HG03469 (cell line): ENCODE measurements at regions not wholly inside any gene's neighbourhood (a gene's known extent, or its start where the extent isn't known, plus 50 kb on each side); places are given as distances from the start of the nearest gene placed in this dataset.

Experiments used
- ATAC-seq: cut with Tn5 transposase; IDR thresholded peaks from one replicate; pipeline ENCODE4 v1.9.1; 2021; ENCODE audit warnings: mild to moderate bottlenecking, moderate library complexity, moderate number of reproducible peaks; ENCODE audit not compliant: unreplicated experiment

- ATAC-seq = no peak
Measured at GRCh38 chr1:238099871-238100270, 209.1 kb upstream of the ZP4 start.

- no peak for ATAC-seq
Measured at GRCh38 chr1:238089615-238090014, 198.9 kb upstream of the ZP4 start.

GRCh38 chr1:238088560-238089290 lies 198.0 kb upstream of the ZP4 start:
- ATAC-seq = no peak

DNA sequence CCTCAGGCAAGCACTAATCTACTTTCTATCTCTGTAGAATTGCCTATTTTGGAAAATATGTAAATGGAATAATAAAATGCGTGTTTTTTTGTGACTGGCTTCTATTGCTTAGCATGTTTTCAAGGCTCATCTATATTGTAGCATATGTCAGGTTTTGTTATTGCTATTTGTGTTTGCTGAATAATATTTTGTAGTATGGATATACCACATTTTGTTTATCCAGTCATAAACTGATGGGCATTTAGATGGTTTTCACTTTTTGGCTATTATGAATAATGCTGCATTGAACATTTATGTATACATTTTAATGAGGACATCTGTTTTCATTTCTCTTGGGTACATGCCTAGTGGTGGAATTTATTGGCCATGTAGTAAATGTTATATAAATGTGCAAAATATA lies 183.3 kb upstream of the ZP4 start:
- no peak for ATAC-seq

DNA sequence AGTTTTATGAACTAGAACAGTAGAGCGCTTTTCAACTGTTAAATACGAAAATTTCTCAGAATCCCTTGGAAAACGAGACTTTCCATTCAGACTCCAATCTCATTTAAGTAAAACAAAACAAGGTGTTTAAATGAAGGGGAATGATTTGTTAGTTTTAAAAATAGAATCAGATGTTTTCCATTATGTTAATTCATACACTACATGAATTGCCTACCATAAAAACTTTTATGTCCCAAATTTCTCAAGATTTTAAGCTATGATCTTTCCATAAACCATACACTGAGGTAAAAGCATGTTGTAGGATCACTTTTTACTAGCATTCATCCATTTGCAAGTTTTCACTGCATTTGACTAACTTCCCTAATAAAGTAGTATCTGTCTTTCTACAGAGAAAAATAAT lies 180.3 kb upstream of the ZP4 start:
- no peak for ATAC-seq

DNA sequence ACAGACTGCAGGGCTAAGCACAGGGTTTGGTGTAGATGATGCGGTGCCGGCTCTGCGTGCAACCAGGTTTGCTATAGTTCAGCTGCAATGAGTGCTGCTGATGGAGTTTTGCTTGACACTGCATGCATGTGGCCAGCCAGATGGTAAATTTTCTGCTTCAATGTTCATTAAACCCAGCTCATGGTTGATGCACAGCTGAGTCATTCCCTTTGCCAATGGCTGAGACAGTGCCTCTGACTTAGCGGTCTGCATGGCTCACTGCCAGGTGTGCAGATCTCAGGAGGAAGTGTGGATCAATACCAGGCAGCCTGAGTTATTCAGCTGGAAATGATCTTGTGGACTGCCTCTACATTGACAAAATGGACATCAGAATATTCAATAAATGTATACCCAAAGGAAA lies 172.7 kb upstream of the ZP4 start:
- ATAC-seq = peak; percentile 46

- ATAC-seq = no peak
Measured at GRCh38 chr1:238061967-238062613, 171.4 kb upstream of the ZP4 start.

GRCh38 chr1:238060061-238060460 lies 169.3 kb upstream of the ZP4 start:
- ATAC-seq = no peak

DNA sequence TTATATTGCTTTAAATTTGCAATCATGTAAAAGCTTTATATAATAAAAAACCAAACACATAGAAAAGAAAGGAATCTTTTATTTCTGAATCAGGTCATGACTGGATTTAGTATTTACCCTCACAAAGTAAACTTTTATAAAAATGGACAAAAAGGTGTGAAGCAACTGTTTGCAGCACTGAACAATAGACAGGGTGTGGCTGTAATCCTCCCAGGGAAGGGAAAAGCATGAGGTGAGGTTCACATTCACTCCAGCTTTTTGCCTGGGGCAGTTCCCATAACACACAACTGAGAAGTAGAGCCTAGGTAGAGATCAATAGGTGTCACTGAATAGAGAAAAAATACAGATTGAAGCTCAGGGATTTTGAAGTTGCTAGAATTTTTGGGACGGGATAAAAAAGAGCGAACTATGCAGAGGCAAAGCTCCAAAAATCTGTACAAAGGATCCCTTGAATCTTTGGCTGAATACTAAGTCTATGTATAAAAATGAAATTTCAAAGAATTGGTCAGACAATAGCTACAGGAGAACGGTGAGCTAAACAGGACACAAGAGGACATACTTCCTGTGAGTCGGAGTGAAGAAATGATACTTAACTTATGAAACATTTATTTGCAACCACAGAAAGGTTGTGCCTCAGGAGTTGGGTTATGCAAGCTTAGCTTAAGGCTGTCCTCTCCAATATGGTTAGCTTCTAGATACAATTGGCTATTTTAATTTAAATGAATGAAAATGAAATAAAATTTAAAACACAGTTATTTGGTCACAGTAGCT lies 162.0 kb upstream of the ZP4 start:
- no peak for ATAC-seq

DNA sequence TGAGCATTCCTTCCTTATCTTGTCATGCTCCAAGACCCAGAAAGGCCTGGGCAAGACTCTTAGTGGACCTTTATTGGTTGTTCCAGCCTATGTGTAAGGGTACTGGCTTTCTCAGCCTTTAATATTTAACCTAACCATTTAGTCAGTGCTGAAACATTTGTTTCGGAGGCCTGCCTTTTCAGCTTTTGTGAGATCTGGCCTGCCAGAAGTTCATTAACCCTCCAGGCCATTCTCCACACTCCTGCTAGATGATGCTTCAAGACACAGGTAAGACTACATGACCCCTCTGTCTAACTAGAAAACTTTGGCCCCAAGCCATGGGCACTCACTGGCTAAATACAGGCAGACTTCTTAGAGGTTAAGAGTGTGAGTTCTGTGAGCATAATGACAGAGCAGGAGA lies 138.4 kb upstream of the ZP4 start:
- ATAC-seq = no peak

GRCh38 chr1:238027366-238027765 lies 136.6 kb upstream of the ZP4 start:
- ATAC-seq = no peak

DNA sequence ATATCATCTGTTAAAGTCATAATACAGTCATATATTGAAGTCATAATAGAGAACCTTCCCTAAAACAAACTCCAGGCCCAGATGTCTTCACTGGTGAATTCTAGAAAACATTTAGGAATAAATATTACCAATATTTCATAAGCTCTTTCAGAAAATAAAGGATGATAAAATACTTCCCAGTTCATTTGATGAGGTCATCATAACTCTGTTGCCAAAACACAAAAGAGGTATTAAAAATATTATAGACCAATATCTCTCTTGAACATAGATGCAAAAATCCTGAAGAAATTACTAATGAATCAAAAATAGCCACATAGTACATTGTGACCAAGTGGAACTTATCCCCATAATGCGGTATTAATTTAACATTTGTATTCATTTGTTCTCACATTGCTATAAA lies 132.4 kb upstream of the ZP4 start:
- ATAC-seq = no peak

DNA sequence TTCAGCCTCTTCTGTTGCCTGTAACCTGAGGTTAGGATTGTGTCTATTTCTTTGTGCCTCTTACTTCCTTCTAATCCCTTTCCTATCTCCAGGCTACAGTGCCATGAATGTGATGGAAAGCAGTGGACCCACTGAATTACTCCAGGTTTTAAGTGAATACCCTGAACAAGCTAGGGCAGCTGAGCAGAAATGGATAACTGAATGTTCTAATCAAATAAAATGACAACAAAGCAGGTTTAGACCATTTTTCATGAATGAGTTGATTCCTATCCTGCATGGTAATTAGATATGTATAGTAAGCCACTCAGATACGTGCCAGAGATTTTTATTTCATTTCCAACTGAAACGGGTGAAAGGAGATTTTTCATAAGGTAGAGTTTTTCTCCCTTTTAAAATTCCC lies 127.5 kb upstream of the ZP4 start:
- ATAC-seq = no peak

GRCh38 chr1:238006779-238007178 lies 116.1 kb upstream of the ZP4 start:
- ATAC-seq = no peak

DNA sequence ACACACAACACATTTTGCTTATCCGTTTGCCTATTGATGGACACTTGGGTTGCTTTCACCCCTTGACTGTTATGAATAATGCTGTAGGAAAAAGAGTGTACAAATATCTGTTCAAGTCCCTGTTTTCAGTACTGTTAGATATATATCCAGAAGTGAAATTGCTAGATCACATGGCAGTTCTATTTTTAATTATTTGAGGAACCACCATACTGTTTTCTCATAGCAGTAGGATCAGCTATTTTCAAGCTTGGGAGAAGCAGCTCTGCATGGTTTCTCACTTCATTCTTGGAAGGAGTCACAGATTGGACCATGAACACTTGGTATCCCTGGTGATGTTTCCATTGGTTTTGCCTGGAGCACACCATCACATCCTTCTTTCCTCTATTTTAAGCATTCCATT lies 114.4 kb upstream of the ZP4 start:
- no peak for ATAC-seq

DNA sequence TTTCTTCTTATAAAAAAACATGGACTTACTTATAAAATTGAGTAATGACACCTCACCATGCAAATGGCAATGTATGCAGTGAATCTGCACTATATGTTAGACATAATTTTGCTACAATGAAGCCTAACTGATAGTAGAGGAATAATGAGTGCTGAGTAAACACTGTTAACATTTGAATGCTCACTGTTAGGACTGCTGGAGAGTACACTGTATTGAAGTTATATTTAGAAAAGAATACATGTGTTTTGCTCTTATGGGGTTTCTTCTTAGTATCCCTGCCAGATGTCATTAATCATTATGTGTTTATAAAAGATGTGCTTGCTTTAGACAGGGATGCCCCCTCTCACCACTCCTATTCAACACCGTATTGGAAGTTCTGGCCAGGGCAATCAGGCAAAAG lies 111.1 kb upstream of the ZP4 start:
- no peak for ATAC-seq

DNA sequence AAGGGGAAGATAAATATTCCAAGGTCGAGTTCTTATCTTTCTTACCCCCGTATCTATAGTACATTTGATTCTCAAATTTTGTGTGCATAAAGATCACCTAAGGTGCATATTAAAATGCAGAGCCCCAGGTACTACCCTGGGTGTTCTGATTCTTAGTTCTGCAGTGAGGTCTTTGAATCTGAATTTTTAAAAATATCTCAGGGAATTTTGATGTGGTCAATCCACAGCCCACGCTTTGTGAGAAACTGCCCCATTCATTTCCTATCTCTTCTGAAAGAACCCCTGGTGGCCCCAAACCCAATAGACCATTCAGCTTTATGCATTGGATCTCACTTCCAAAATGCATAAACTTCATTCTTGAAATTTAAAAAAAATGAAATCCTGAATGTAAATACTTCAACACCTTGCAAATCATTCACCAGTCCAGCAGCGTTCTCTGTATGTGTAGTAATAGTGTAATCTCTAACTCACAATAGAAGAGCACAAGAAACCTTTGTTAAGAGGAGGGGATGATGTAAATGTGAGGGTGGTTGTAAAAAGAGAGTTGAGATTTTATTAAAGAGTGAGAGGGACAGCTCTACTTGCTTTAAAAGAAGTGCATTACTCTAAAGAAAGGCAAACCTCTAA lies 108.8 kb upstream of the ZP4 start:
- no peak for ATAC-seq

- no peak for ATAC-seq
Measured at GRCh38 chr1:237998581-237998980, 107.9 kb upstream of the ZP4 start.

DNA sequence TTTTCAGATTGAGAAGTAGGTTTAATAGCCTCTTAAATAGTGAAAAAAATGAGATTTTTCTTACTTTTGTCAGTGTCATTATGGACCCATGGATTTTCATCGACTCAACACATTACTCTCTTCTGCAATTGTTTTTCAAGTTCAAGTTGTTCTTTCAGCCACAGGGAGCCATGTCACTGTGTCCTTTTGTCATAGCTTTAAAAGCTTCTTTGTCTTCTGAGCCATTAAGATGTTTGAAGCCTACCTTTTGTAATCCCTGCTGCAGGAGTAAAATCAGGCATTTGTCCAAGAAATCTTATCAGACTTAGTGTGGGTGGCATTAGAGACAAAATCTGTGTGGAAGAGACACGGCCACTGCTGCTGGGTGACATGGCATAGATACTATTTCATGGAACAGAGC lies 92.8 kb upstream of the ZP4 start:
- ATAC-seq = no peak

- ATAC-seq = no peak
Measured at GRCh38 chr1:237981223-237981622, 90.5 kb upstream of the ZP4 start.

GRCh38 chr1:237976331-237976730 lies 85.6 kb upstream of the ZP4 start:
- no peak for ATAC-seq

DNA sequence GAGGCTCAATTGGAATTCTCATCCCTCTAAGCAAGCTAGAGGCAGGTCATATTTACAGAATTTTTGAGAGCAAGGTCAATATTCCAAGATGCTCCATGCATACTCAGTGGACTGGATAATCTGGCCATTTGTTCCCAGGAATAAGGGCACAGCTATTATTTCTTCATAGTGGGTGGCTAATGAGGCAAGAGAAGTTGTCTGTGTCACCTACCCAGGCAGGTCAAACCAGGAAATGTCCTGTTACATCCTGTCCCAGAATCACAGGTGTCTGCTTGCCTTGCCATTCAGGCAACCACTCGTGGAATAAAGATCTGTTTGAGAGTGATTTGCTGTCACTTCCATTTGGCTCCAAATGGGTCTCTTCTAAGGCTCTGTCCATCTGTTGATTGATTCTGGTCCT lies 85.2 kb upstream of the ZP4 start:
- no peak for ATAC-seq
